WERI-Rb-1 (cell line): ENCODE measurements at regions not wholly inside any gene's neighbourhood (a gene's known extent, or its start where the extent isn't known, plus 50 kb on each side); places are given as distances from the start of the nearest gene placed in this dataset.

ENCODE experiments used
- DNase-seq: peaks from one replicate; pipeline ENCODE4 v3.0.0-alpha.2; 2020
- H3K27ac ChIP-seq: fragments of 250-450 bp; sonication (Bioruptor Pico); 2 replicates; pipeline ENCODE4 v1.5.1; 2020; ENCODE audit warnings: mild to moderate bottlenecking, moderate library complexity
- H3K27me3 ChIP-seq: fragments of 250-450 bp; sonication (Bioruptor Pico); 2 replicates; pipeline ENCODE4 v1.5.1; 2021; ENCODE audit warnings: mild to moderate bottlenecking, low read depth, moderate library complexity; ENCODE audit not compliant: insufficient read depth, severe bottlenecking
- H3K36me3 ChIP-seq: fragments of 250-450 bp; sonication (Bioruptor Pico); 2 replicates; pipeline ENCODE4 v1.5.1; 2020; ENCODE audit warnings: mild to moderate bottlenecking, moderate library complexity
- H3K4me3 ChIP-seq: 2 replicates; pipeline ENCODE4 v1.5.1; 2011; ENCODE audit warnings: low read depth, mild to moderate bottlenecking, control low read depth, low read length
- H3K9me3 ChIP-seq: fragments of 250-450 bp; sonication (Bioruptor Pico); 2 replicates; pipeline ENCODE4 v1.5.1; 2021; ENCODE audit warnings: mild to moderate bottlenecking, moderate library complexity; ENCODE audit not compliant: severe bottlenecking
- TF ChIP-seq, protein P1 (sequence below): IDR thresholded peaks from 2 replicates; pipeline ENCODE4 v1.5.1; 2011; ENCODE audit warnings: low read depth, mild to moderate bottlenecking, control low read depth, inconsistent platforms, low read length

DNA sequence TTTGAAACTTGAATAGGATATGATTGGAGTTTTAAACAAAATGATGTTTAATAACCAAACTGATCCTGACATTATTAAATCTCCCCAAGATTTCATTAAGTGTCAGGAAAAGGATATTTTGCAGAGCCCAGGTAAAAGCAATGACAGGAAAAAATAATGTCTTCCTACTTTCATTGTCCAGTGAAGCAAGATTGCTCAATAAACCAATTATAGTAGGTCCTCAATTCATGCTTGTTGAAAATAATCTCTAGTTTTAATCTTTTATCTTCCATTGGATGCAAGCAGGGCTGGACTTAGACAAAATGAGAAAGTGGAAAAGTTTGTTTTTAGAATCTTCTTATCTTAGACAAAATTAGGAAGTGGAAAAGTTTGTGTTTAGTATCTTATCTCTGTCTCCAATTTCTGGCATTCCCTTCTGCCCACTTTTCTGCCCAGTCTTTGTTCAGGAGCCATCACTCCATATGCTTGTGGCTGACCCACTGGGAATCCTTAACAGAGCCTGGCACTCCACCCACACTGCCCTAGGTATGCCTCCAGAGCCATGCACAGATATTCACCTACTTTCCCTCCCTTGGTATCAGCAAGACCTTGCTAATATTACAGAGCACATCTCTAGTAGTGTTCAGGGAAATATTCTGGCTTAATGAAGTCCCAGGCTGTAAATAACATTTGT, 57.0 kb upstream of the CARMIL1 start:
- Histone ChIP-seq H3K4me3 (no peak overlapping the region), H3K9me3 (no peaks in the 10 kb centered on the region), H3K27me3 (no peaks in the 10 kb centered on the region), H3K27ac (no peak overlapping the region), H3K36me3 (no peaks in the 10 kb centered on the region)
- DNase-seq = no peak
- TF ChIP-seq, protein P1, sequence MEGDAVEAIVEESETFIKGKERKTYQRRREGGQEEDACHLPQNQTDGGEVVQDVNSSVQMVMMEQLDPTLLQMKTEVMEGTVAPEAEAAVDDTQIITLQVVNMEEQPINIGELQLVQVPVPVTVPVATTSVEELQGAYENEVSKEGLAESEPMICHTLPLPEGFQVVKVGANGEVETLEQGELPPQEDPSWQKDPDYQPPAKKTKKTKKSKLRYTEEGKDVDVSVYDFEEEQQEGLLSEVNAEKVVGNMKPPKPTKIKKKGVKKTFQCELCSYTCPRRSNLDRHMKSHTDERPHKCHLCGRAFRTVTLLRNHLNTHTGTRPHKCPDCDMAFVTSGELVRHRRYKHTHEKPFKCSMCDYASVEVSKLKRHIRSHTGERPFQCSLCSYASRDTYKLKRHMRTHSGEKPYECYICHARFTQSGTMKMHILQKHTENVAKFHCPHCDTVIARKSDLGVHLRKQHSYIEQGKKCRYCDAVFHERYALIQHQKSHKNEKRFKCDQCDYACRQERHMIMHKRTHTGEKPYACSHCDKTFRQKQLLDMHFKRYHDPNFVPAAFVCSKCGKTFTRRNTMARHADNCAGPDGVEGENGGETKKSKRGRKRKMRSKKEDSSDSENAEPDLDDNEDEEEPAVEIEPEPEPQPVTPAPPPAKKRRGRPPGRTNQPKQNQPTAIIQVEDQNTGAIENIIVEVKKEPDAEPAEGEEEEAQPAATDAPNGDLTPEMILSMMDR = no peak

DNA sequence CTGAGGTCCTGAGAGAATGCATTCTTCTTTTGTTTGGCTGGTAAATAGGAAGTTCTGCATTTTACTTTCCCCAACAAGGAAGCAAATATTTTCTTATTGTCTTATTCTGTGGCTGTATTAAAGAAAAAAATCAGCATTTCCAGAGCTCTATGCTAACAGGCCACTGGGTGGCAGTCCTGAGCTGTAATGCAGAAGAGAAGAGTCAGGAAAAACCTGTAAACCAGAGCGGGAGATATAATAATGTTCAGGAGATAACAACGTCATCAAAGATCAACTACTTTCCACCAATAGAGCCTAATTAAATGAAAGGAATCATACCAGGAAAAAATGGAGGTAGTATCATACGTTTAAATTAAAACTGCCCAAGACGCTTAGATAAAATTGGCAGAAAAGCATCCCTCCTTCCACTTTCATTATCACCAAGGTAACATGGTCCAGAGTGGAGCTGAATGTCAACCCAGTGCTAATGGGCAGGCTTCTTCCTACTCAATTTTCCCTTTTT, 55.6 kb upstream of the CARMIL1 start:
- Histone ChIP-seq H3K9me3 (no peaks in the 10 kb centered on the region), H3K27me3 (no peaks in the 10 kb centered on the region), H3K4me3 (no peak overlapping the region), H3K27ac (no peak overlapping the region), H3K36me3 (no peaks in the 10 kb centered on the region)
- TF ChIP-seq, protein P1 = peak; percentile 77
- DNase-seq = peak; percentile 73

DNA sequence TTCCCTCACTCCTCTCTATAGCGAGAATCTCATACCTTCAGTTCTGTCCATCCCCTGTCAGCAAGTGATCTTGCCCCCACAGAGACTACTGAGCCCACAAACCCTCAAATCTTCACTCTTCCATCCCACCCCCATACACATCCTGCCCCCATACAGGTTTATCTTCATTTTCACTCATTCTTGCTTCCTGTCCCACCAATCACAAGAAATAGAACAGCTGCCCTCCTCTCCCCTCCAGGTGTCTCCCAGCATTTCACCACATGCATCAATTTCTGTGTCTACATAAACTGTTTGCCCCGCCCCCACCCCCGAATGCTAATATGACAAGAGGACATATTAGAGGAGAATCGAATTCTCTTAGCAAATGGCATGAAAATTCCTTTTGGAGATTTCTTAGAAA, 54.9 kb upstream of the CARMIL1 start:
- TF ChIP-seq, protein P1 = no peak
- no peaks in the 10 kb centered on the region for H3K27me3 ChIP-seq
- no peak for DNase-seq

DNA sequence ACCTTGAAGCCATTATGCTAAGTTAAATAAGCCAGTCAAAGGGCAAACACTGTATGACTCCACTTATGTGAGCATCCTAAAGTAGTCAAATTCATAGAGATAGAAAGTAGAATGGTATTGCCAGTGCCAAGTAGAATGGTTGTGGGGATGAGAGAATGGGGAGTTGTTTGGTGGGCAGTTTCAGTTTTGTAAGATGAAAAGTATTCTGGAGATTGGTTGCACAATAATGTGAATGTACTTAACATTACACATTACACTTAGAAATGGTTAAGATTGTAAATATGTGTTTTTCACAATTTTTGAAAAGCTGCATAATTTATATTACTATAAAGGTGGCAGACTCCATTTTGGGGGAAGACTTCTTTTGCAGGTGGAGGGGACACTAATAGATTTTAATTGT, 51.3 kb upstream of the CARMIL1 start:
- Histone ChIP-seq H3K27ac (no peak overlapping the region), H3K36me3 (no peaks in the 10 kb centered on the region), H3K9me3 (no peaks in the 10 kb centered on the region), H3K27me3 (no peaks in the 10 kb centered on the region), H3K4me3 (no peak overlapping the region)
- TF ChIP-seq, protein P1 = no peak
- no peak for DNase-seq

More for the DNA sequence above, 54.9 kb upstream of the CARMIL1 start:
- no peak overlapping the region for H3K4me3 ChIP-seq
- H3K27ac ChIP-seq = no peak overlapping the region
- no peaks in the 10 kb centered on the region for H3K9me3 ChIP-seq
- no peaks in the 10 kb centered on the region for H3K36me3 ChIP-seq
